SH-SY5Y (cell line): ENCODE measurements at regions not wholly inside any gene's neighbourhood (a gene's known extent, or its start where the extent isn't known, plus 50 kb on each side); places are given as distances from the start of the nearest gene placed in this dataset.

ENCODE experiments used
- GATA2 ChIP-seq: IDR thresholded peaks from 2 replicates; pipeline ENCODE4 v1.6.1; 2011; ENCODE audit warnings: mild to moderate bottlenecking, low read depth, low read length
- GATA3 ChIP-seq: IDR thresholded peaks from 2 replicates; pipeline ENCODE4 v1.6.1; 2011; ENCODE audit warnings: low read depth, mild to moderate bottlenecking, low read length, moderate library complexity

GRCh38 chr6:130560231-130560630 is 194.4 kb downstream of the TMEM200A start:
- TF ChIP-seq GATA2 (no peak), GATA3 (no peak)
